Fibroblast of villous mesenchyme (primary cell): ENCODE measurements at regions not wholly inside any gene's neighbourhood (a gene's known extent, or its start where the extent isn't known, plus 50 kb on each side); places are given as distances from the start of the nearest gene placed in this dataset.

Experiments used
- DNase-seq: peaks from one replicate; pipeline ENCODE4 v3.0.0-alpha.2; 2010; ENCODE audit warnings: low read depth
- H3K4me3 ChIP-seq: 2 replicates; pipeline ENCODE4 v1.5.1; 2011; ENCODE audit warnings: low read depth, mild to moderate bottlenecking, low read length
- TF ChIP-seq, protein P1 (sequence below): IDR thresholded peaks from 2 replicates; pipeline ENCODE4 v1.5.1; 2012; ENCODE audit warnings: low read depth, mild to moderate bottlenecking, low read length; ENCODE audit not compliant: insufficient read depth

DNA sequence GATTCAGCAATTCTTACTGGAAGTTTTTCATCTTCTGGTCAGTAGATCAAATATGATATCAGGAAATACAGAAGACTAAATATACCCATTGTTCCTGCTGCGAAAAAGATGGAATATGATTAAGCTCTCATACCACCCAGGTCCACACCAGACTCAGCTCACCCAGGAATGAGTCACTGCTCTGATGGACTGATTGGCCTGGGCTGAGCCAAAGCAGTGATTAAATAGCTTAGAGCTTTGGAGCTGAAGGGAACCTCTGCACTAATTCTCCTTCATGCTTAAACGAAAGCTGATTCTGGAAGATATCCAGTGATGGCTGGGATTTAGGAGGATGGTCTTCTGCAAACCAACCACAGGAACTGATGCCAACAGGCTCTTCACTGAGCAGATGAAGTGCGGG, 62.0 kb upstream of the SYT1 start:
- TF ChIP-seq, protein P1, sequence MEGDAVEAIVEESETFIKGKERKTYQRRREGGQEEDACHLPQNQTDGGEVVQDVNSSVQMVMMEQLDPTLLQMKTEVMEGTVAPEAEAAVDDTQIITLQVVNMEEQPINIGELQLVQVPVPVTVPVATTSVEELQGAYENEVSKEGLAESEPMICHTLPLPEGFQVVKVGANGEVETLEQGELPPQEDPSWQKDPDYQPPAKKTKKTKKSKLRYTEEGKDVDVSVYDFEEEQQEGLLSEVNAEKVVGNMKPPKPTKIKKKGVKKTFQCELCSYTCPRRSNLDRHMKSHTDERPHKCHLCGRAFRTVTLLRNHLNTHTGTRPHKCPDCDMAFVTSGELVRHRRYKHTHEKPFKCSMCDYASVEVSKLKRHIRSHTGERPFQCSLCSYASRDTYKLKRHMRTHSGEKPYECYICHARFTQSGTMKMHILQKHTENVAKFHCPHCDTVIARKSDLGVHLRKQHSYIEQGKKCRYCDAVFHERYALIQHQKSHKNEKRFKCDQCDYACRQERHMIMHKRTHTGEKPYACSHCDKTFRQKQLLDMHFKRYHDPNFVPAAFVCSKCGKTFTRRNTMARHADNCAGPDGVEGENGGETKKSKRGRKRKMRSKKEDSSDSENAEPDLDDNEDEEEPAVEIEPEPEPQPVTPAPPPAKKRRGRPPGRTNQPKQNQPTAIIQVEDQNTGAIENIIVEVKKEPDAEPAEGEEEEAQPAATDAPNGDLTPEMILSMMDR, result no peak
- H3K4me3 ChIP-seq, result no peak overlapping the region
- DNase-seq, result peak; percentile 57

DNA sequence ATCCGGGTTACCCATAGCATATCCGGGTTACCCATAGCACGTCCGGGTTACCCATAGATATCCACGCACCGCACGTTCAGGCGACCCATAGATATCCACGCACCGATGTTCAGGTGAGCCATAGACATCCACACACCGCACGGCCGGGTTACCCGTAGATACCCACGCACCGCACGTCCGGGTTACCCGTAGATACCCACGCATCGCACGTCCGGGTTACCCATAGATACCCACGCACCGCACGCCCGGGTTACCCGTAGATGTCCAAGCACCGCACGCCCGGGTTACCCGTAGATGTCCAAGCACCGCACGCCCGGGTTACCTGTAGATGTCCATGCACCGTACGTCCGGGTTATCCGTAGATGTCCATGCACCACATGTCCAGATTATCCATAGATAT, 60.3 kb upstream of the SYT1 start:
- TF ChIP-seq, protein P1, result no peak
- H3K4me3 ChIP-seq, result no peak overlapping the region
- DNase-seq, result no peak
